Keratinocyte (primary cell): ENCODE measurements at regions not wholly inside any gene's neighbourhood (a gene's known extent, or its start where the extent isn't known, plus 50 kb on each side); places are given as distances from the start of the nearest gene placed in this dataset.

Source experiments
- CTCF ChIP-seq, 3 experiments: IDR thresholded peaks in 1 of 3; conservative IDR thresholded peaks in 1 of 3; optimal IDR thresholded peaks in 1 of 3; 2 replicates in 2 of 3; 3 replicates in 1 of 3; pipeline versions ENCODE3 to v1.5.1; 2011; ENCODE audit warnings: low read length in 3 of 3, mild to moderate bottlenecking in 3 of 3, moderate library complexity in 2 of 3, control low read depth in 1 of 3, inconsistent platforms in 1 of 3; ENCODE audit not compliant: insufficient read depth in 2 of 3; ENCODE audit errors: extremely low read depth in 1 of 3
- EZH2 ChIP-seq: IDR thresholded peaks from one replicate; pipeline ENCODE4 v1.6.1; 2012; ENCODE audit warnings: inconsistent platforms, mild to moderate bottlenecking, low read length, moderate library complexity

GRCh38 chrX:118179161-118179560 is 62.6 kb upstream of the KLHL13 start:
- TF ChIP-seq EZH2 (no peak), CTCF (optimal IDR thresholded peaks at IDR 0.05 in 1 of 3, IDR thresholded peaks at IDR 0.05 in 1 of 3, conservative IDR thresholded peaks at IDR 0.05 in 1 of 3; ENCODE audit: extremely low read depth in 1 of 3, insufficient read depth in 2 of 3, low read length in 3 of 3) (no peak)
